CD4-positive, alpha-beta T cell (primary cell): ENCODE measurements at regions not wholly inside any gene's neighbourhood (a gene's known extent, or its start where the extent isn't known, plus 50 kb on each side); places are given as distances from the start of the nearest gene placed in this dataset.

Source experiments
- ATAC-seq: fragments of 200-7000 bp; cut with Tn5 transposase; one replicate; pipeline ENCODE4 v1.10.0; 2022; ENCODE audit warnings: mild to moderate bottlenecking; ENCODE audit not compliant: poor library complexity
- CTCF ChIA-PET: fragments of 350-600 bp; sonication (Branson Sonifier 250); formaldehyde crosslinking; loops from one replicate; lab custom pipeline; 2021; ENCODE audit warnings: antibody characterized with exemption, inconsistent platforms; lab: Charles Lee
- POLR2A ChIA-PET: fragments of 350-600 bp; sonication (Branson Sonifier 250); formaldehyde crosslinking; loops from one replicate; lab custom pipeline; 2021; ENCODE audit warnings: antibody characterized with exemption, inconsistent platforms; lab: Charles Lee
- DNase-seq, 14 experiments: peaks; one replicate each; pipeline ENCODE4 v3.0.0-alpha.2; 2013 to 2020; ENCODE audit warnings: mixed read lengths in 2 of 14
- H3K27ac ChIP-seq, 2 donors: one replicate each; pipeline versions ENCODE4 v1.5.1 to v1.7.0; 2013; ENCODE audit warnings: low read length in 2 of 2, low read depth in 1 of 2, mild to moderate bottlenecking in 1 of 2
- H3K27me3 ChIP-seq, 2 experiments: 1 replicate in 1 of 2; 2 replicates in 1 of 2; pipeline versions ENCODE4 v1.6.1 to v1.7.0; 2013; ENCODE audit warnings: low read length in 2 of 2, control low read depth in 1 of 2, mild to moderate bottlenecking in 1 of 2, moderate library complexity in 1 of 2; ENCODE audit not compliant: insufficient read depth in 2 of 2, control insufficient read depth in 1 of 2
- H3K36me3 ChIP-seq: one replicate; pipeline ENCODE4 v1.6.1; 2013; ENCODE audit warnings: low read length, control low read depth; ENCODE audit not compliant: insufficient read depth
- H3K4me1 ChIP-seq: one replicate; pipeline ENCODE4 v1.6.1; 2013; ENCODE audit warnings: low read length, control low read depth; ENCODE audit not compliant: insufficient read depth
- H3K4me3 ChIP-seq: one replicate; pipeline ENCODE4 v1.5.1; 2013; ENCODE audit warnings: mild to moderate bottlenecking, low read length, moderate library complexity
- H3K9me3 ChIP-seq, 2 experiments: 1 replicate in 1 of 2; 2 replicates in 1 of 2; pipeline versions ENCODE4 v1.6.1 to v1.7.0; 2013; ENCODE audit warnings: low read length in 2 of 2, mild to moderate bottlenecking in 2 of 2, control low read depth in 1 of 2, moderate library complexity in 1 of 2; ENCODE audit not compliant: control insufficient read depth in 1 of 2, insufficient read depth in 1 of 2
- H3K27ac Mint-ChIP-seq: one replicate; pipeline ENCODE4 v1.8.0; 2020; ENCODE audit warnings: mixed read lengths
- H3K27me3 Mint-ChIP-seq: one replicate; pipeline ENCODE4 v1.8.0; 2021; ENCODE audit warnings: mixed read lengths
- H3K36me3 Mint-ChIP-seq: one replicate; pipeline ENCODE4 v1.8.0; 2021; ENCODE audit warnings: low read depth, mixed read lengths
- H3K4me1 Mint-ChIP-seq: one replicate; pipeline ENCODE4 v1.8.0; 2021; ENCODE audit warnings: low read depth, mixed read lengths
- H3K4me3 Mint-ChIP-seq: one replicate; pipeline ENCODE4 v1.8.0; 2020; ENCODE audit warnings: mild to moderate bottlenecking, mixed read lengths
- H3K9me3 Mint-ChIP-seq: one replicate; pipeline ENCODE4 v1.8.0; 2020; ENCODE audit warnings: mixed read lengths
- CTCF ChIP-seq: fragments of 200-600 bp; IDR thresholded peaks from one replicate; pipeline ENCODE4 v1.8.0; 2022; ENCODE audit warnings: antibody characterized with exemption, mild to moderate bottlenecking
- intact Hi-C, 2 experiments: fragments of 100-400 bp; cut with DNase I in 1 of 2; cut with micrococcal nuclease in 1 of 2; formaldehyde crosslinking; loops; one replicate each; pipeline versions ENCODE4 v1.15.1 to v1.9.0; 2023 to 2025; cut with DNase I, micrococcal nuclease

- no peak for DNase-seq
- H3K4me1 ChIP-seq, result no peaks in the 10 kb centered on the region
- no peak for TF ChIP-seq CTCF
- H3K27me3 ChIP-seq, result no peaks in the 10 kb centered on the region
- no peaks in the 10 kb centered on the region for H3K4me1 Mint-ChIP-seq
- H3K9me3 Mint-ChIP-seq, result peaks cover 2% of the 10 kb centered on the region
- peaks cover 0 to 19% of the 10 kb centered on the region in 2 experiments for H3K9me3 ChIP-seq
- no peaks in the 10 kb centered on the region for H3K36me3 Mint-ChIP-seq
- no peak overlapping the region for H3K4me3 Mint-ChIP-seq
- ATAC-seq, result no peak
- H3K27ac Mint-ChIP-seq, result no peak overlapping the region
- no peak overlapping the region for H3K27ac ChIP-seq
- no peaks in the 10 kb centered on the region for H3K36me3 ChIP-seq
- CTCF ChIA-PET, result no interaction called here
- POLR2A ChIA-PET, result no interaction called here
- intact Hi-C loops, result no loop called here
- H3K27me3 Mint-ChIP-seq, result peaks cover 4% of the 10 kb centered on the region
- H3K4me3 ChIP-seq, result no peak overlapping the region
These were observed 117.1 kb upstream of the TMEFF2 start for GRCh38 chr2:192311701-192312460.

DNA sequence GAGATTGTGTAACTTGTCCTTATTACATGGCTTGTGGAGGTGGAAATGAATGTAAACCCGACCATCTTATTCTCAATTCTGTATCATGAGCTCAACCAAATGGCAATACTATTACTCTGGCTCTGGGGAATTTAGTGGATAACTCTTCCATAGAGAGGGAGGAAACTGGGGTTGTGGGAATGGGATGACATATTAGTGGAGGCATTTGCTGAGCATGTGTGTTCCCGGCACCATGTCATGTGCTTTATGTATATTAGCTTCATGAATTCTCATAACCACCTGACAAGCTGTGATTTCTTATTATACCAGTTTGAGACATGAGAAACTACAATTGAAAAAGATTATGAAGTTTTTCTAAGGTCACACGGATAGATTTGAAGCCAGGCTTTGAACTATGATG, 112.8 kb upstream of the TMEFF2 start:
- Mint-ChIP-seq H3K27me3 (peaks cover 4% of the 10 kb centered on the region), H3K9me3 (no peaks in the 10 kb centered on the region), H3K4me1 (no peaks in the 10 kb centered on the region), H3K4me3 (no peak overlapping the region), H3K27ac (no peak overlapping the region), H3K36me3 (no peaks in the 10 kb centered on the region)
- Histone ChIP-seq H3K27ac (no peak overlapping the region), H3K4me3 (no peak overlapping the region), H3K36me3 (no peaks in the 10 kb centered on the region), H3K4me1 (no peaks in the 10 kb centered on the region), H3K9me3 (no peaks in the 10 kb centered on the region), H3K27me3 (no peaks in the 10 kb centered on the region)
- intact Hi-C loops, result no loop called here
- TF ChIP-seq CTCF, result no peak
- POLR2A ChIA-PET, result no interaction called here
- ATAC-seq (no peak), DNase-seq (no peak)
- CTCF ChIA-PET, result no interaction called here

GRCh38 chr2:192298664-192299063, 103.9 kb upstream of the TMEFF2 start:
- CTCF ChIA-PET, result no interaction called here

More at GRCh38 chr2:192298664-192299063, 103.9 kb upstream of the TMEFF2 start:
- Histone ChIP-seq H3K9me3 (no peaks in the 10 kb centered on the region), H3K4me1 (no peaks in the 10 kb centered on the region), H3K4me3 (no peak overlapping the region), H3K36me3 (no peaks in the 10 kb centered on the region), H3K27me3 (no peaks in the 10 kb centered on the region), H3K27ac (no peak overlapping the region)
- DNase-seq (no peak), ATAC-seq (no peak)
- no peaks in the 10 kb centered on the region for H3K9me3 Mint-ChIP-seq
- intact Hi-C loops, result no loop called here
- no peaks in the 10 kb centered on the region for H3K4me1 Mint-ChIP-seq
- no peak for TF ChIP-seq CTCF
- H3K27ac Mint-ChIP-seq, result no peak overlapping the region
- H3K27me3 Mint-ChIP-seq, result no peaks in the 10 kb centered on the region
- no peak overlapping the region for H3K4me3 Mint-ChIP-seq
- H3K36me3 Mint-ChIP-seq, result no peaks in the 10 kb centered on the region
- POLR2A ChIA-PET, result no interaction called here
